K562 (cell line): ENCODE measurements at regions not wholly inside any gene's neighbourhood (a gene's known extent, or its start where the extent isn't known, plus 50 kb on each side); places are given as distances from the start of the nearest gene placed in this dataset.

ENCODE experiments used
- ATAC-seq: fragments of 200-7000 bp; cut with Tn5 transposase; 3 replicates; pipeline ENCODE4 v1.9.1; 2020; ENCODE audit warnings: moderate library complexity
- BruUV-seq: library from RNA; stranded (reverse); fragments of 400-500 nt; replicated peaks from 2 replicates; lab custom pipeline; 2021; lab: Mats Ljungman, UMichigan
- CTCF ChIA-PET: fragments of 300-600 bp; formaldehyde crosslinking; extraction: SDS; loops from one replicate; lab custom pipeline; 2021; ENCODE audit warnings: low intra/inter-chr PET ratio; lab: Yijun Ruan, JAX
- POLR2A ChIA-PET: fragments of 300-600, 350-650 bp; sonication (Branson Sonifier 250); formaldehyde crosslinking; extraction: SDS; loops from one replicate; lab custom pipeline; 2021; ENCODE audit warnings: antibody characterized with exemption, inconsistent platforms; lab: Yijun Ruan, JAX
- DNase-seq, 4 experiments: peaks; one replicate each; pipeline versions ENCODE4 v3.0.0 to v3.0.0-alpha.2; 2011 to 2018; ENCODE audit warnings: low spot score in 3 of 4, mixed read lengths in 3 of 4; ENCODE audit errors: extremely low read depth in 1 of 4
- FAIRE-seq: peaks from 2 replicates; lab custom pipeline; 2011; peaks lifted over from hg19 to GRCh38; lab: Jason Lieb, UNC
- H2AFZ ChIP-seq: 2 replicates; pipeline ENCODE4 v1.6.0; 2011; ENCODE audit warnings: low read depth, low read length, control low read depth, inconsistent platforms
- H3K27ac ChIP-seq: fragments of 200-600 bp; 3 replicates; pipeline ENCODE4 v1.8.0; 2011; ENCODE audit warnings: low read depth, mild to moderate bottlenecking, control low read depth, inconsistent platforms, low read length, moderate library complexity, mixed read lengths; ENCODE audit errors: extremely low read depth
- H3K27me3 ChIP-seq, 2 experiments: fragments of 300-600 bp in 1 of 2; 2 replicates in 1 of 2; 3 replicates in 1 of 2; pipeline versions ENCODE4 v1.6.0 to v1.8.0; 2011; ENCODE audit warnings: inconsistent platforms in 2 of 2, low read length in 2 of 2, mild to moderate bottlenecking in 1 of 2, mixed read lengths in 1 of 2, moderate library complexity in 1 of 2; ENCODE audit not compliant: control insufficient read depth in 2 of 2, insufficient read depth in 2 of 2
- H3K36me3 ChIP-seq: fragments of 300-600 bp; 3 replicates; pipeline ENCODE4 v1.8.0; 2011; ENCODE audit warnings: mild to moderate bottlenecking, low read length, inconsistent platforms; ENCODE audit not compliant: control insufficient read depth, insufficient read depth
- H3K4me1 ChIP-seq, 2 experiments: fragments of 200-600 bp in 1 of 2; replicated peaks in 1 of 2; 2 replicates in 1 of 2; 3 replicates in 1 of 2; pipeline versions ENCODE4 v1.5.1 to v1.8.0; 2011; ENCODE audit warnings: inconsistent platforms in 2 of 2, low read length in 2 of 2, mild to moderate bottlenecking in 1 of 2, mixed read lengths in 1 of 2, moderate library complexity in 1 of 2; ENCODE audit not compliant: control insufficient read depth in 2 of 2, insufficient read depth in 2 of 2
- H3K4me2 ChIP-seq: 2 replicates; pipeline ENCODE4 v1.6.1; 2011; ENCODE audit warnings: low read length, control low read depth, inconsistent platforms, mixed read lengths; ENCODE audit not compliant: insufficient read depth
- H3K4me3 ChIP-seq: fragments of 200-600 bp; sonication (generic), shearing (Covaris generic); 2 replicates; pipeline ENCODE4 v1.5.1; 2016; ENCODE audit warnings: control low read depth, inconsistent platforms
- H3K79me2 ChIP-seq: fragments of 200-600 bp; 3 replicates; pipeline ENCODE4 v1.8.0; 2011; ENCODE audit warnings: low read length, inconsistent platforms; ENCODE audit not compliant: control insufficient read depth, insufficient read depth
- H3K9ac ChIP-seq, 2 experiments: 2 replicates each; pipeline versions ENCODE4 v1.6.0 to v1.6.1; 2011; ENCODE audit warnings: low read depth in 2 of 2, low read length in 2 of 2, control low read depth in 1 of 2, inconsistent platforms in 1 of 2, mild to moderate bottlenecking in 1 of 2, mixed read lengths in 1 of 2; ENCODE audit not compliant: insufficient read depth in 1 of 2
- H3K9me1 ChIP-seq: one replicate; pipeline ENCODE4 v1.6.0; 2011; ENCODE audit warnings: inconsistent platforms, mild to moderate bottlenecking, low read length, moderate library complexity; ENCODE audit not compliant: control insufficient read depth, insufficient read depth
- H3K9me3 ChIP-seq: replicated peaks from 2 replicates; pipeline ENCODE4 v1.5.1; 2011; ENCODE audit warnings: low read depth, low read length, inconsistent platforms; ENCODE audit not compliant: control insufficient read depth, insufficient read depth
- H4K20me1 ChIP-seq: replicated peaks from 2 replicates; pipeline ENCODE4 v1.6.1; 2011; ENCODE audit warnings: low read length, inconsistent platforms, mixed read lengths; ENCODE audit not compliant: control insufficient read depth, insufficient read depth
- BDP1 ChIP-seq: IDR thresholded peaks from 3 replicates; pipeline ENCODE4 v1.6.1; 2011; ENCODE audit not compliant: insufficient read length, insufficient read depth
- CEBPG ChIP-seq, 3 experiments: fragments of 200-800 bp in 1 of 3; sonication (Bioruptor generic) in 1 of 3; sonication (generic) in 1 of 3; formaldehyde crosslinking in 1 of 3; IDR thresholded peaks in 2 of 3; conservative IDR thresholded peaks in 1 of 3; 2 replicates each; pipeline versions ENCODE4 v1.6.1 to v1.8.0; 2016 to 2022; ENCODE audit warnings: missing compliant biosample characterization in 2 of 3, missing genetic modification characterization in 2 of 3, mild to moderate bottlenecking in 1 of 3, missing genetic modification reagents in 1 of 3
- CREB3 ChIP-seq: fragments of 450-650 bp; conservative IDR thresholded peaks from 2 replicates; pipeline ENCODE4 v1.6.1; 2016; ENCODE audit warnings: missing genetic modification characterization, low read depth, mild to moderate bottlenecking, missing compliant biosample characterization, moderate library complexity
- ETV1 ChIP-seq: fragments of 450-650 bp; conservative IDR thresholded peaks from 2 replicates; pipeline ENCODE4 v1.6.1; 2016; ENCODE audit warnings: missing genetic modification characterization, control low read depth, low read depth, missing compliant biosample characterization
- FOXJ2 ChIP-seq: fragments of 200-800 bp; sonication (Bioruptor generic); IDR thresholded peaks from 2 replicates; pipeline ENCODE4 v1.6.1; 2016; ENCODE audit warnings: missing genetic modification characterization, missing compliant biosample characterization
- LCOR ChIP-seq: sonication (generic); formaldehyde crosslinking; IDR thresholded peaks from 2 replicates; pipeline ENCODE4 v1.8.0; 2022; ENCODE audit warnings: mild to moderate bottlenecking, missing genetic modification reagents
- MAFF ChIP-seq: IDR thresholded peaks from 2 replicates; pipeline ENCODE4 v1.6.1; 2012; ENCODE audit warnings: low read length, improper control_type of control experiment
- NR2C2 ChIP-seq, 2 experiments: fragments of 200-800 bp in 1 of 2; sonication (Bioruptor generic) in 1 of 2; sonication (generic) in 1 of 2; formaldehyde crosslinking in 1 of 2; IDR thresholded peaks; 2 replicates each; pipeline versions ENCODE4 v1.6.1 to v1.8.0; 2016 to 2022; ENCODE audit warnings: mild to moderate bottlenecking in 1 of 2, missing compliant biosample characterization in 1 of 2, missing genetic modification characterization in 1 of 2, missing genetic modification reagents in 1 of 2
- POLR2A ChIP-seq: fragments of 450-650 bp; conservative IDR thresholded peaks from 2 replicates; pipeline ENCODE4 v1.6.1; 2016
- RBM25 ChIP-seq: fragments of 200-400 bp; formaldehyde crosslinking; IDR thresholded peaks from 2 replicates; pipeline ENCODE4 v1.6.1; 2018; ENCODE audit warnings: low read length, low read depth, moderate library complexity; ENCODE audit not compliant: severe bottlenecking
- SNAPC5 ChIP-seq: fragments of 250-450 bp; sonication (Bioruptor Pico); IDR thresholded peaks from 2 replicates; pipeline ENCODE4 v1.8.0; 2021; ENCODE audit warnings: moderate library complexity, mild to moderate bottlenecking, inconsistent platforms
- STAT5B ChIP-seq: fragments of 250-450 bp; sonication (Bioruptor Pico); IDR thresholded peaks from 2 replicates; pipeline ENCODE4 v1.8.0; 2021; ENCODE audit warnings: mild to moderate bottlenecking, inconsistent platforms
- TAF9B ChIP-seq: fragments of 450-650 bp; IDR thresholded peaks from 2 replicates; pipeline ENCODE4 v1.6.1; 2018; ENCODE audit warnings: mild to moderate bottlenecking; ENCODE audit not compliant: partially characterized antibody
- TCF7 ChIP-seq: sonication (generic); IDR thresholded peaks from 2 replicates; pipeline ENCODE4 v1.6.1; 2016; ENCODE audit warnings: antibody characterized with exemption, borderline replicate concordance
- USF1 ChIP-seq: sonication (generic); formaldehyde crosslinking; IDR thresholded peaks from 2 replicates; pipeline ENCODE4 v1.9.0; 2022; ENCODE audit warnings: mild to moderate bottlenecking, missing genetic modification reagents
- ZNF133 ChIP-seq: fragments of 250-450 bp; sonication (Bioruptor Pico); IDR thresholded peaks from 2 replicates; pipeline ENCODE4 v1.4.0; 2020; ENCODE audit warnings: mild to moderate bottlenecking
- ZNF23 ChIP-seq: fragments of 250-450 bp; sonication (Bioruptor Pico); IDR thresholded peaks from 2 replicates; pipeline ENCODE4 v1.4.0; 2020; ENCODE audit warnings: mild to moderate bottlenecking
- ZSCAN29 ChIP-seq: fragments of 450-650 bp; IDR thresholded peaks from 2 replicates; pipeline ENCODE4 v1.6.1; 2017
- WGBS: fragments of 100-300 bp; shearing (Covaris generic); methylation state at CpG from one replicate; pipeline ENCODE4 v1.1.6; 2016; ENCODE audit warnings: low coverage, mixed read lengths; ENCODE audit not compliant: insufficient coverage; ENCODE audit errors: missing lambda C conversion rate; 5-methylcytosine and 5-hydroxymethylcytosine counted together
- in situ Hi-C: fragments of 300-500 bp; cut with MboI; formaldehyde crosslinking; loops from 4 replicates; pipeline ENCODE4 v1.15.0; 2018; ENCODE audit warnings: inconsistent platforms, mixed read lengths
- intact Hi-C: fragments of 100-400 bp; cut with micrococcal nuclease; formaldehyde crosslinking; loops from 2 replicates; pipeline ENCODE4 v1.14.2; 2022

- Histone ChIP-seq H3K4me3 (no peak overlapping the region), H3K27me3 (no peaks in the 10 kb centered on the region), H3K4me1 (no peaks in the 10 kb centered on the region), H4K20me1 (no peaks in the 10 kb centered on the region), H3K9ac (no peak overlapping the region), H3K27ac (no peak overlapping the region), H3K4me2 (no peak overlapping the region), H3K9me1 (no peaks in the 10 kb centered on the region), H3K79me2 (no peaks in the 10 kb centered on the region), H2AFZ (no peak overlapping the region), H3K36me3 (no peaks in the 10 kb centered on the region), H3K9me3 (no peaks in the 10 kb centered on the region)
- ChIA-PET POLR2A (interaction anchor here (0.6 kb wide), 1 partner anchor 647 kb away, joined by 3 read pairs; no protein-coding TSS in a partner anchor), CTCF (no interaction called here)
- no peak for DNase-seq
- TF ChIP-seq NR2C2 (CRISPR knock-in tag; IDR thresholded peaks at IDR 0.05) (no peak), NR2C2 (tag; IDR thresholded peaks at IDR 0.05) (no peak), RBM25 (no peak), LCOR (CRISPR knock-in tag) (no peak), ZNF23 (no peak), USF1 (no peak), MAFF (no peak)
- ATAC-seq, result no peak
- no TSS peak for BruUV-seq
- in situ Hi-C loops, result no loop called here
- 0% methylated on average over 1 of the region's 1 CpG for WGBS
- no peak for FAIRE-seq
- intact Hi-C loops, result no loop called here
Observed at GRCh38 chr6:100990070-100990469, 108.9 kb upstream of the ASCC3 start.

GRCh38 chr6:100996409-100996808 lies 115.3 kb upstream of the ASCC3 start:
- no peak overlapping the region for H2AFZ ChIP-seq
- ChIA-PET POLR2A (no interaction called here), CTCF (no interaction called here)
- no peaks in the 10 kb centered on the region for H4K20me1 ChIP-seq
- no peak overlapping the region for H3K27ac ChIP-seq
- H3K4me3 ChIP-seq, result no peak overlapping the region
- FAIRE-seq (no peak), DNase-seq (no peak), ATAC-seq (no peak)
- H3K79me2 ChIP-seq, result no peaks in the 10 kb centered on the region
- H3K4me1 ChIP-seq, result no peaks in the 10 kb centered on the region
- BruUV-seq, result no TSS peak
- no peak overlapping the region for H3K9ac ChIP-seq
- H3K9me3 ChIP-seq, result no peaks in the 10 kb centered on the region
- in situ Hi-C loops (no loop called here), intact Hi-C loops (no loop called here)
- no peaks in the 10 kb centered on the region for H3K27me3 ChIP-seq
- H3K9me1 ChIP-seq, result no peaks in the 10 kb centered on the region
- H3K36me3 ChIP-seq, result no peaks in the 10 kb centered on the region
- H3K4me2 ChIP-seq, result no peak overlapping the region
- TF ChIP-seq BDP1 (no peak), ZSCAN29 (no peak), ZNF133 (CRISPR knock-in tag) (no peak), TAF9B (no peak), FOXJ2 (no peak), CREB3 (tag) (no peak), ETV1 (tag) (no peak), POLR2A (no peak), TCF7 (no peak), STAT5B (no peak), SNAPC5 (CRISPR knock-in tag) (no peak), CEBPG (CRISPR knock-in tag; IDR thresholded peaks at IDR 0.05) (no peak), CEBPG (tag; conservative IDR thresholded peaks at IDR 0.05 in 1 of 2, IDR thresholded peaks at IDR 0.05 in 1 of 2) (no peak)
